Fibroblast of skin of right biceps (primary cell): ENCODE measurements at regions not wholly inside any gene's neighbourhood (a gene's known extent, or its start where the extent isn't known, plus 50 kb on each side); places are given as distances from the start of the nearest gene placed in this dataset.

Experiments
- DNase-seq: peaks from one replicate; pipeline ENCODE4 v3.0.0-alpha.2; 2013

GRCh38 chr16:85463672-85464382 lies 149.3 kb upstream of the GSE1 start:
- DNase-seq = no peak

GRCh38 chr16:85464383-85465305 lies 148.5 kb upstream of the GSE1 start:
- no peak for DNase-seq

DNA sequence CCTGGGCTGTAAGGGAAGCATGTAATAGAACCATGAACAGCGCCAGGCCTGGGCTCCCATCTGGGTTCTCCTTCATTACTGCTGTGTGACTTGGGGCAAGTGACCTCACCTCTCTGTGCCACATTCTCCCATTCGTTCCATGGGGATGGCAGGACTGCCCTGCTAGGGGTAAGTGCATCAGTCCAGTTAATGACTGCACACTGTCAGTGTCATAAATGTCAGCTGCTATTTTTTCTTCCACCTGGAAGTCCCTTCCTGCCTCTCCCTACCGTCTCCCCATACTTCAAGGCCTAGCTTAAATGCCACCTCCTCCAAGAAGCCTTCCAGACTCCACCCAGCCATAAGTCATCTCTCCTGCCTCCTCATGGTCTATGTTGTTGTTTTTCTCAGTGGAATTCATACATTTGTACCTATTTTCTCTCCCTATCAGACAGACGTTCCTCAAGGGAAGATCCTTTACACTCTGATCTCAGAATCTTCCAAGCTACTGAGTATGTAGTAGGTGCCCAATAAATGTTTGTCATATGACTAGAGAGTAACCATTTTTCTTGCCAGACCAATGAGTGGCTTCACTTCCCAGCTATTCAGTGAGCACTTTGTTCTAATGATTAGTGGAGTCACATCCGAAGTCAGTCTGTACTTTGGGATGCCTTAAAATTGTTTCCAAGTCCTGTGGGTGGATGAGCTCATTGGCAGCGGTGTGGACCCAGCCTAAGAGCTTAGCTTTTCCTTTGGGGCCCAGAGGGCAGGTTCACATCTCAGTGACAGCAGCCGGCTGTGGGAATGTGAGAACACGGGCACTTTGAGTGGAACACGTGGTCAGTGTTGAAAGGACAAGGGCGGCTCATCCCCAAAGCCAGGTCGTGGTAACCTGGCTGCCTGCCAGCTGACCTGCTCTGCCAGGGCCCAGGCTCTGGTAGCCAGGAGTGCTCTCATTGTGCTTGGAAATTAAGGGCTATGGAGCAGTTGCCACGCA lies 147.5 kb upstream of the GSE1 start:
- DNase-seq = peak; percentile 57

DNA sequence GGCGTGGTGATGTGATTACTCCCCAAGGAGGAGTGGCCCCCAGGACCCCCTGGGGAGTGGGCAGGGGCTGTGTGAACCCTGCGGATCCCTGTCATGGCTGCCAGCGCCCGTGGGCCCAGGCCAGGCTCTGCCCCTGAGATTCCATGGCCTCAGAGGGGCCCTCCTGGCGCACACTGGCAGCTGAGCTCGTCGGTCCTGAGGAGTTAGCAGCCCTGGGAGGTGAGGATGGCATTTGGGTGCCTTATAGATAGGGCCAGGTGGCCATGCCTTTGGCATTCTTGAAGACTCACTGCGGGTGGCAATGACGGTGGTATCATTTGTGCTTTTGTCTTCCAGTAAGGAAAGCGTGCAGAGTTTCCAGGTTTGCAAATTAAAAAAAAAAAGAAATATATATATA lies 146.8 kb upstream of the GSE1 start:
- DNase-seq = no peak

DNA sequence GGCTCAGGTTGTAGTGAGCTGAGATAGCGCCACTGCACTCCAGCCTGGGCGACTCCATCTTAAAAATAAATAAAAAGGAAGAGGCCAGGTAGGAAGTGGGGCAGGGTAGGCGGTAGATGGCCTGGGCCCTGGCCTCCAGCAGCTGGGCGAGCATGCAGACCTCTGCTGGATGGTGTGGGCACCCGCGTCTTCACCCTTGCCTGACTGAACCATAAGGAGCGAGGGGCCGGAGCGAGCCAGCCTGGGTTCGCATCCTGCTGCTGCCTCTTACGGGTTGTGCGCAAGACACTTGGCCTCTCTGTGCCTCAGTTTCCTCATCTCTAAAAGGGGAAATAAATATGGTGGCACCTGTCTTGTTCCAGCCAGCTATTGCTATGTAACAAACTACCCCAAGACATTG lies 146.1 kb upstream of the GSE1 start:
- no peak for DNase-seq

DNA sequence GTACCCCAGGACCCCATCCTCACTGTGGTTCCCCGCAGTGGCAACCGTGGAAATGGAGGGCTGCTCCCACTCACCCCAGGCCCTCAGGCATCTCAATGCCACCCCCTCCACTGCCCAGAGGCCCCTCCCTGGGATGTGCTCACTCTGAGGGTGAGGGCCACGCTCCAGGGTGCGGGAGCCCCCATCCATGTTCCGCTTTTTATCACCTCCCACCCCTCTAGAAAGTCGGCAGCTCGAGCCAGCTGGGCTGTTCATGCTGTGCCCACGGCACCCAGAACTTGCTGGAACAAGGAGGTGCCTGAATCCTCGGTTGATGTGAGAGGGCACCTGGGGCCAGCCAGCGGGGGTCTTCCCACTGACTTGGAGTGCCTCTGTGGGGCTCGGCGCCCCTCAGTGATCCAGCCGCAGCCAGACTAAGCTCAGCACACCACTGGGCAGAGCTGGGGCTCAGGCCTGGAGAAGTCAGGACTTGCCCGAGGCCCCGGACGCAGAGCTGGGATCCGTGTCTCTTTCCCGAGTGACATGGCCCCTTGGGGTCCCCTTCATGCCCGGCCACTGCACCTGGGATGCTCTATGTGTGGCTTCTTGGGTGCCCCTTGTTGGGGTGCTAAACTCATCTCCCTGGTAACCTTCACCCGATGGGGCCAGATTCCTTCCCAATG lies 143.1 kb upstream of the GSE1 start:
- DNase-seq = no peak

DNA sequence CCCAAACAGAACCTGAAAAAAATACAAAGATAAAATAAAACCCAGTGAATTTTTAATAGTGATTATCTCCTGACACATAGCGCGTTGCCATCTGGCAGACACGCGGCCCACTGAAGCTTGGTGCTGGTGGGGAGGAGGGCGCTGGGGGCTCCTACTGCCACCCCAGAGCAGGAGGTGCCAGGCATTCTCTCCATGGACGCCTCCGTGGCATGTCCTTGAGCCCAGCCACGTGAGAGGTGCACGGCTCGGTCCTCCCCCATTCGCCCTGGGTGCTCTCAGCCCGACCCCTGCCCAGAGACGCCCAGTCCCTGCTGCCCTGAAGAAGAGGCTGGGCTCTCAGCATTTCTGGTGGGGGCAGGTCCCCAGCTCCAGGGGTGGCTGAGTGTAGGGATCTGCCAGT lies 142.2 kb upstream of the GSE1 start:
- DNase-seq = no peak

- no peak for DNase-seq
Measured at GRCh38 chr16:85471469-85472431, 141.4 kb upstream of the GSE1 start.

- DNase-seq = no peak
Measured at GRCh38 chr16:85472514-85472913, 140.6 kb upstream of the GSE1 start.

DNA sequence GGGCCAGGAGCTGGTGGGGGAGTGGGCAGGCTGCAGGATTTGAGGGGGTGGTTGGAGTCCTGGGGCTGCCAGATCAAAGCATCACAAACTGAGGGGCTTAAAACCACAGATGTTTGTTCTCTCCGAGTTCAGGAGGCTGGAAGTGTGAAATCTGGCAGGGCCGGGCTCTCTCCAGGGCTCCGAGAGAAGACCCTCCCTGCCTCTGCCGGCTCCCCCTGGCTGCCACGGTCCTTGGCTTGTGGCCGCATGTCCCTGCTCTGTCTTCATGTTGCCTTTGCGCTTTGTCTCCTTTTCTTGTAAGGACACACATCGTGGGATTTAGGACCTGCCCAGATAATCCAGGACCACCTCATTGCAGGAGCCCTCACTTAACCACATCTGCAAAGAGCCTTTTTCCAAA lies 139.8 kb upstream of the GSE1 start:
- DNase-seq = no peak

DNA sequence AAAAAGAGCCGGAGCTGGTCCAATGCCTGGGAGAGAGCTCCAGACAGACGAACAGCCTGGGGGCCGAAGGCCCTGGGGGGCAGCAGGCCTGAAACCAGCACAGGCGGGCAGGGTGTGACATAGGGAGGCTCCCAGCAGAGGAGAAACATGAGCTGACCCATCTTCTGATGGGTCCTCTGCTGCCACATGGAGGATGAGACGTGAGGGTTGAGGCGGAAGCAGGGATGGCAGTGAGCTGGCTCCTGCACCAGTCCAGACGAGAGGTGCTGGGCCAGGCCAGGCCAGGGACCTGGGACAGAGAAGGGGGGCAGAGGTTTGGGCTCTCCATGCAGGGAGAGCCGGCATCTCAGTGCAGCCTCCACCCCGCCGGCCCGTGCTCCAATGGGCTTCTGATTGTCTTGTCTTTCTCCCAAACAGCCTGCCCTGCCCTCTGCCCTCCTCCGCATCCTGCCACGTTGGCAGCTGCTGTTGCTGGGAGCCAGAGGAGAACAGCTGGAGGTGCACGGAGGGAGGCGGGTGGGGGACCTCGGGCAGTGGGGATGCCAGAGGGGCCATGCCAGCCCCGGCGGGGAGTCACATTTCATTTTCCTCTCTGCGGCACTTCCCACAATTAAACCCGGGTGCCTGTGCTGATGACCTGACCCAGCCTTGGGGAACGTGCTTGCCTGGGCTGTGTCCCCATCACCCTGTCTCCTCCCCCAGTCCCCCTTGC lies 139.1 kb upstream of the GSE1 start:
- DNase-seq = no peak

DNA sequence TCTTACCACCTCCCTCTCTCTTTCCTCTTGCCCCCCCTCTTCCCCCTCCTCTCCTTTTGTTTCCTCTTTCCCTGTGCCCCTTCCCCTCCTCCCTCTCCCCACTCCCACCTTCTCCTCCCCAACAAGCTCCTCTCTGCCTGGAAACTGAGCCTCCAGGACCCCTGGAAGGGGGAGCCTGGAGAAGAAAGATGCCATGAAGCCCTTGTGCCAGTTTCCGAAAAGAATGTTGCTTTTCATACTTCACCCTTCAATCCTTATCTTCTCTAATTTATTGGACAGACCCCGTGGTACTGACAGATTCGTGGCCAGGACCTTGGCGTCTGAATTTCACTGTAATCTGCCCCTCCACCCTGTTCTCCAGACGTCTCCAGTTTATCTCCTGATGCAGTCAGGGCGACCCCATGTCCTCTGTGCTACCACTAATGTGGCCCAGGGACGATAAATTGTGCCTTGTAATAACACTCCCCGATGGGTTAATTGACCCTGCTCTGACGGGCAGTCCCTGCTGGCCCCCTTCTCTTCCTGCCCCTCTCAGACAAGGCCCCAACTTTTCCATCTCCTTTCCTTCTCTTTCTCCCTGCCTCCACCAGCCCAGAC lies 138.4 kb upstream of the GSE1 start:
- no peak for DNase-seq

GRCh38 chr16:85475233-85475632 lies 137.9 kb upstream of the GSE1 start:
- no peak for DNase-seq

- DNase-seq = no peak
Measured at GRCh38 chr16:85475691-85476300, 137.3 kb upstream of the GSE1 start.

- DNase-seq = no peak
Measured at GRCh38 chr16:85476389-85476788, 136.7 kb upstream of the GSE1 start.

DNA sequence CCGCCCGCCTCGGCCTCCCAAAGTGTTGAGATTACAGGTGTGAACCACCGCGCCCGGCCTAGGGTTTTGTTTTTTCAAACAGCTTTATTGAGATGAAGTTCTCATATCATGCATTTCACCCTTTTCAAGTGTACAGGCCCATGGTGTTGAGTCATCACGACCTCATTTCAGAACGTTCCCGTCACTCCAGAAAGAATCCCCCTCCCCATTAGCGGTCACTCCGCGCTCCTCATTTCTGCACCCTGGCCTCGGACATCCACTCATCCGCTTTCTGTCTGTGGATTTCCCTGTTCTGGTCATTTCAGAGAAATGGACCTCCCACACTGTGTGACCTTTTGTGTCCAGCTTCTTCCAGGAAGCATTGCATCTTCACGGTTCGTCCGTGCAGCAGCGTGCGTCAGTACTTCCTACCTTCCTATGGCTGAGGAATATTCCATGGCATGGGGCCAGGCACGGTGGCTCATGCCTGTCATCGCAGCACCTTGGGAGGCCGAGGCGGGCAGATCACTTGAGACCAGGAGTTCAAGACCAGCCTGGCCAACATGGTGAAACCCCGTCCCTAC lies 135.2 kb upstream of the GSE1 start:
- DNase-seq = no peak

DNA sequence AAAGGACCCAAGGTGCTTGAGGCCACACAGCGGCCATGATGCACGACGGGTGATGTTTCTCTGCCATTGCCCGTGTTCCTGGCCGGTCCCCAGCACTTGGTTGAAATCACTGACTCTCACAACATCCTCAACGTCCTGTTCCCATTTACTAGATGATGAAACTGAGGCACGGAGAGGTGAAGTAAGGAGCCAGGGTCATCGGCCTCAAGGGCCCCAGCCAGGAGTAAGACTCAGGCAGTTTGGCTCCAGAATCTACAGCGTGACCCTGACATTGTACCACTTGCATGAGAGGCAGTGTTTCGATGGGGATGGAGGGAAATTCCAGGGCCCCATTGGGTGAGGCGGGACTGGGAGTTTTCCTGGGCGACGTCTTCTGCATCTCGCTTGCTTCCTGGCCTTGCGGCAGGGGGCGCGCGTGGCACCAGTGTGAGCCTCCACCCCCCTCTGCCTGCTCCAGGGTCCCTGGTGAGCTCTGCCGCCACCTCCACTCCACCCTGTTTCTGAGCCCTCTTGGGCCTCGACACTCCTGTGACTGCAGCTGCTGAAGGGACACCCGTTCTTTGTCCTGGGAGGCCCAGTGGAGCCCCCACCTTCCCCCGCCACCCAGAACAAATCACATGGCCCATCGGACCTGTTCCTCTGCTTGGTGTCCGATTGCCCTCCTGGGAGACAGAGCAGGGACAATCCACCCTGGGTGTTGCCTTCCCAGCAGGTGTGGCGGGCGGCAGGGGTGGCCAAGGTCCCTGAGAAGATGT lies 133.0 kb upstream of the GSE1 start:
- DNase-seq = no peak

DNA sequence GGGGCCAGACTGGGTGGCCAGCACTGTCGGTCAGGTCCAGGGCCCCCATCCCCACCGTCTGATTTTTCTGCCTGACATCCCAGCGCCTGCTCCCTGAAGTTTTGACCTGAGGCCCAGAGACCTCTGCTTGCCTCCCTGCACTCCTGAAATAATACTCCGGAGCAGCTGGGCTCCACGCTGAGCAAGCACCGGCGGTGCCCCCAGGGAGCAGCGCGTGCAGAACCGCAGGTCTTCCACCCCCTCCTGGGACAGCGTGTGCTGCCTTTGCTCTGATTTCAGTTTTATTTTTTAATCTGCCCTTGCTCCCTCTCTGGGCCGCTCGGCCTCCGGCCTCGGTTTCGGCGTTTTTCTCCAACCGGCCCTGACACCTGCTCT lies 132.4 kb upstream of the GSE1 start:
- DNase-seq = no peak

- no peak for DNase-seq
Measured at GRCh38 chr16:85481206-85481605, 131.9 kb upstream of the GSE1 start.
